HEK293 (cell line): ENCODE measurements at regions not wholly inside any gene's neighbourhood (a gene's known extent, or its start where the extent isn't known, plus 50 kb on each side); places are given as distances from the start of the nearest gene placed in this dataset.
A peak's percentile ranks its signal among the peaks of the same experiment; 100 is the strongest.

ENCODE experiments used
- GFI1B ChIP-seq: fragments of 450-650 bp; formaldehyde crosslinking; IDR thresholded peaks from 2 replicates; pipeline ENCODE4 v1.5.1; 2016; ENCODE audit warnings: missing biosample characterization, missing genetic modification characterization
- HOXA7 ChIP-seq: sonication (generic); formaldehyde crosslinking; IDR thresholded peaks from 2 replicates; pipeline ENCODE4 v1.8.1; 2022; ENCODE audit warnings: missing genetic modification reagents, borderline replicate concordance
- HOXC10 ChIP-seq: sonication (generic); formaldehyde crosslinking; IDR thresholded peaks from 2 replicates; pipeline ENCODE4 v1.8.1; 2023; ENCODE audit warnings: mild to moderate bottlenecking, missing genetic modification reagents
- KLF9 ChIP-seq: fragments of 450-650 bp; formaldehyde crosslinking; IDR thresholded peaks from 2 replicates; pipeline ENCODE4 v1.5.1; 2016; ENCODE audit warnings: missing biosample characterization, missing genetic modification characterization, low read depth
- SP7 ChIP-seq: fragments of 450-650 bp; formaldehyde crosslinking; IDR thresholded peaks from 2 replicates; pipeline ENCODE4 v1.5.1; 2016; ENCODE audit warnings: missing biosample characterization, missing genetic modification characterization
- ZBTB17 ChIP-seq: fragments of 450-650 bp; formaldehyde crosslinking; IDR thresholded peaks from 2 replicates; pipeline ENCODE4 v1.5.1; 2016; ENCODE audit warnings: missing biosample characterization, missing genetic modification characterization
- ZFHX2 ChIP-seq: fragments of 450-650 bp; formaldehyde crosslinking; conservative IDR thresholded peaks from 2 replicates; pipeline ENCODE4 v1.5.1; 2016; ENCODE audit warnings: missing biosample characterization, missing genetic modification characterization
- ZFP69B ChIP-seq: fragments of 450-650 bp; formaldehyde crosslinking; IDR thresholded peaks from 2 replicates; pipeline ENCODE4 v1.5.1; 2016; ENCODE audit warnings: missing biosample characterization, missing genetic modification characterization
- ZNF140 ChIP-seq: fragments of 450-650 bp; formaldehyde crosslinking; IDR thresholded peaks from 2 replicates; pipeline ENCODE4 v1.5.1; 2016; ENCODE audit warnings: missing biosample characterization, missing genetic modification characterization
- ZNF2 ChIP-seq: fragments of 450-650 bp; formaldehyde crosslinking; IDR thresholded peaks from 2 replicates; pipeline ENCODE4 v1.5.1; 2016; ENCODE audit warnings: missing biosample characterization, missing genetic modification characterization
- ZNF239 ChIP-seq: fragments of 450-650 bp; formaldehyde crosslinking; IDR thresholded peaks from 2 replicates; pipeline ENCODE4 v1.5.1; 2016; ENCODE audit warnings: missing biosample characterization, missing genetic modification characterization
- ZNF292 ChIP-seq: fragments of 450-650 bp; formaldehyde crosslinking; IDR thresholded peaks from 2 replicates; pipeline ENCODE4 v1.5.1; 2016; ENCODE audit warnings: low read depth, missing biosample characterization, missing genetic modification characterization, borderline replicate concordance
- ZNF302 ChIP-seq: fragments of 450-650 bp; formaldehyde crosslinking; IDR thresholded peaks from 2 replicates; pipeline ENCODE4 v1.5.1; 2016; ENCODE audit warnings: missing biosample characterization, missing genetic modification characterization, low read depth
- ZNF341 ChIP-seq: fragments of 450-650 bp; formaldehyde crosslinking; IDR thresholded peaks from 2 replicates; pipeline ENCODE4; 2016; ENCODE audit warnings: low read depth, missing biosample characterization, missing genetic modification characterization
- ZNF423 ChIP-seq: fragments of 450-650 bp; formaldehyde crosslinking; IDR thresholded peaks from 2 replicates; pipeline ENCODE4 v1.5.1; 2016; ENCODE audit warnings: missing biosample characterization, missing genetic modification characterization
- ZNF530 ChIP-seq: fragments of 450-650 bp; formaldehyde crosslinking; IDR thresholded peaks from 2 replicates; pipeline ENCODE4 v1.5.1; 2016; ENCODE audit warnings: low read depth, missing biosample characterization, missing genetic modification characterization
- ZNF623 ChIP-seq: fragments of 450-650 bp; formaldehyde crosslinking; IDR thresholded peaks from 2 replicates; pipeline ENCODE4 v1.5.1; 2016; ENCODE audit warnings: missing biosample characterization, missing genetic modification characterization
- ZNF785 ChIP-seq: fragments of 450-650 bp; formaldehyde crosslinking; IDR thresholded peaks from 2 replicates; pipeline ENCODE4 v1.5.1; 2016; ENCODE audit warnings: missing biosample characterization, missing genetic modification characterization
- ZNF837 ChIP-seq: fragments of 450-650 bp; formaldehyde crosslinking; IDR thresholded peaks from 2 replicates; pipeline ENCODE4 v1.5.1; 2016; ENCODE audit warnings: missing biosample characterization, missing genetic modification characterization
- TF ChIP-seq, protein P1 (sequence below): fragments of 450-650 bp; formaldehyde crosslinking; IDR thresholded peaks from 2 replicates; pipeline ENCODE4 v1.5.1; 2016; ENCODE audit warnings: missing biosample characterization, missing genetic modification characterization
- TF ChIP-seq, protein P2 (sequence below): fragments of 450-650 bp; formaldehyde crosslinking; IDR thresholded peaks from 2 replicates; pipeline ENCODE4 v1.5.1; 2016; ENCODE audit warnings: missing biosample characterization, missing genetic modification characterization
- TF ChIP-seq, protein P3 (sequence below): fragments of 450-650 bp; formaldehyde crosslinking; IDR thresholded peaks from 2 replicates; pipeline ENCODE4 v1.5.1; 2016; ENCODE audit warnings: missing biosample characterization, missing genetic modification characterization
- TF ChIP-seq, protein P4 (sequence below): fragments of 450-650 bp; formaldehyde crosslinking; IDR thresholded peaks from 2 replicates; pipeline ENCODE4 v1.5.1; 2016; ENCODE audit warnings: missing biosample characterization, missing genetic modification characterization
- TF ChIP-seq, protein P5 (sequence below): sonication (generic); formaldehyde crosslinking; IDR thresholded peaks from 2 replicates; pipeline ENCODE4 v1.8.1; 2022; ENCODE audit warnings: mild to moderate bottlenecking, moderate library complexity, missing genetic modification reagents

DNA sequence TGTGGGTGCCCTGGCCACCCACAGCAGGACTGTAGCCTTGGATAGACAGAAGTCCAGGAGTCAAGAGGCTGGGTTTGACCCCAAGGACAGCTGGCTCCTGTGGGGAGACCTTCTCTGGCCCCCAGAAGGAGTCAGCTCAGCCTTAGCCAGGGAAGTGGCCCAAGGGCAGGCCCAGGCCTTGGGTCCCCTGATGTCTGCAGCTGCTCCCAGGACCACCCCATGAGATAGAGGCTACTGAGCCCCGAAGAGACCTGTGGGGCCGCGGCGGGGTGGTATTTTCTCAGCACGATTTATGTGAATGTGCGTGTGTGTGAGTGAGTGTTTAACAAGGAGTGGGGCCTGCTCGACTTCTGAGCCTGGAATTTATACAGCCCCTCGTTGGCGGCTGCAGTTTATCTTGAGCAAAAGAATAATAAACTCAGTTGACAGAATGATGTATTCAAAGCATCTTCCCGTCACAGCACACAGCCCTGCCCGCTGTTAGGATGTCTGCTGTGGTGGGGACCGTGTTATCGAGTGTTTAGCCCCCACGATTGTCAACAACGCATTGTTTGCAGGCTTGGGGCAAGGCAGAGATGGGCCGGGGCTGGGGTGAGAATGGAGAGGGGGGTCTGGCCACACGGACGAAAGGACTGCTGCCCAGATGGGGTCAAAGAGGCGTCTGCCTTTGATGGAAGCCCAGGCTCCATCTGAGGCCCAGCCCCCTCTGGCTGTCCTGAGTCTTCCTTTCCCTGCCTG, 163.3 kb downstream of the VEGFA start (continued):
- TF ChIP-seq, protein P1, sequence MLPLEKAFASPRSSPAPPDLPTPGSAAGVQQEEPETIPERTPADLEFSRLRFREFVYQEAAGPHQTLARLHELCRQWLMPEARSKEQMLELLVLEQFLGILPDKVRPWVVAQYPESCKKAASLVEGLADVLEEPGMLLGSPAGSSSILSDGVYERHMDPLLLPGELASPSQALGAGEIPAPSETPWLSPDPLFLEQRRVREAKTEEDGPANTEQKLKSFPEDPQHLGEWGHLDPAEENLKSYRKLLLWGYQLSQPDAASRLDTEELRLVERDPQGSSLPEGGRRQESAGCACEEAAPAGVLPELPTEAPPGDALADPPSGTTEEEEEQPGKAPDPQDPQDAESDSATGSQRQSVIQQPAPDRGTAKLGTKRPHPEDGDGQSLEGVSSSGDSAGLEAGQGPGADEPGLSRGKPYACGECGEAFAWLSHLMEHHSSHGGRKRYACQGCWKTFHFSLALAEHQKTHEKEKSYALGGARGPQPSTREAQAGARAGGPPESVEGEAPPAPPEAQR: no peak
- TF ChIP-seq GFI1B (tag by site-specific recombination) (no peak), ZNF623 (tag by site-specific recombination) (no peak), ZFP69B (tag by site-specific recombination) (peak; percentile 88), SP7 (tag by site-specific recombination) (no peak; the same call in 1 of the 2 replicates), ZNF292 (tag by site-specific recombination) (no peak), ZNF302 (no peak), ZNF140 (tag by site-specific recombination) (no peak), ZNF423 (tag by site-specific recombination) (peak; percentile 29; the same call in 1 of the 2 replicates), HOXC10 (CRISPR knock-in tag) (no peak), ZNF239 (tag by site-specific recombination) (no peak), ZNF341 (tag by site-specific recombination) (no peak), KLF9 (tag by site-specific recombination) (no peak), HOXA7 (no peak), ZNF837 (tag by site-specific recombination) (no peak), ZNF785 (tag by site-specific recombination) (no peak), ZNF530 (tag by site-specific recombination) (no peak), ZFHX2 (tag by site-specific recombination) (peak; percentile 60), ZNF2 (tag by site-specific recombination) (0 out of 2 replicates have a peak, but pooled peaks have one; percentile 31), ZBTB17 (tag by site-specific recombination) (no peak)
- TF ChIP-seq, protein P2, sequence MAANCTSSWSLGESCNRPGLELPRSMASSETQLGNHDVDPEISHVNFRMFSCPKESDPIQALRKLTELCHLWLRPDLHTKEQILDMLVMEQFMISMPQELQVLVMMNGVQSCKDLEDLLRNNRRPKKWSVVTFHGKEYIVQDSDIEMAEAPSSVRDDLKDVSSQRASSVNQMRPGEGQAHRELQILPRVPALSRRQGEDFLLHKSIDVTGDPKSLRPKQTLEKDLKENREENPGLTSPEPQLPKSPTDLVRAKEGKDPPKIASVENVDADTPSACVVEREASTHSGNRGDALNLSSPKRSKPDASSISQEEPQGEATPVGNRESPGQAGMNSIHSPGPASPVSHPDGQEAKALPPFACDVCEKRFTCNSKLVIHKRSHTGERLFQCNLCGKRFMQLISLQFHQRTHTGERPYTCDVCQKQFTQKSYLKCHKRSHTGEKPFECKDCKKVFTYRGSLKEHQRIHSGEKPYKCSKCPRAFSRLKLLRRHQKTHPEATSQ: no peak
- TF ChIP-seq, protein P3, sequence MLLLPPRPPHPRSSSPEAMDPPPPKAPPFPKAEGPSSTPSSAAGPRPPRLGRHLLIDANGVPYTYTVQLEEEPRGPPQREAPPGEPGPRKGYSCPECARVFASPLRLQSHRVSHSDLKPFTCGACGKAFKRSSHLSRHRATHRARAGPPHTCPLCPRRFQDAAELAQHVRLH (tag by site-specific recombination): no peak
- TF ChIP-seq, protein P4, sequence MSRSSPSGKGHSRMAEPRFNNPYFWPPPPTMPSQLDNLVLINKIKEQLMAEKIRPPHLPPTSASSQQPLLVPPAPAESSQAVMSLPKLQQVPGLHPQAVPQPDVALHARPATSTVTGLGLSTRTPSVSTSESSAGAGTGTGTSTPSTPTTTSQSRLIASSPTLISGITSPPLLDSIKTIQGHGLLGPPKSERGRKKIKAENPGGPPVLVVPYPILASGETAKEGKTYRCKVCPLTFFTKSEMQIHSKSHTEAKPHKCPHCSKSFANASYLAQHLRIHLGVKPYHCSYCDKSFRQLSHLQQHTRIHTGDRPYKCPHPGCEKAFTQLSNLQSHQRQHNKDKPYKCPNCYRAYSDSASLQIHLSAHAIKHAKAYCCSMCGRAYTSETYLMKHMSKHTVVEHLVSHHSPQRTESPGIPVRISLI (tag by site-specific recombination): no peak
- TF ChIP-seq, protein P5, sequence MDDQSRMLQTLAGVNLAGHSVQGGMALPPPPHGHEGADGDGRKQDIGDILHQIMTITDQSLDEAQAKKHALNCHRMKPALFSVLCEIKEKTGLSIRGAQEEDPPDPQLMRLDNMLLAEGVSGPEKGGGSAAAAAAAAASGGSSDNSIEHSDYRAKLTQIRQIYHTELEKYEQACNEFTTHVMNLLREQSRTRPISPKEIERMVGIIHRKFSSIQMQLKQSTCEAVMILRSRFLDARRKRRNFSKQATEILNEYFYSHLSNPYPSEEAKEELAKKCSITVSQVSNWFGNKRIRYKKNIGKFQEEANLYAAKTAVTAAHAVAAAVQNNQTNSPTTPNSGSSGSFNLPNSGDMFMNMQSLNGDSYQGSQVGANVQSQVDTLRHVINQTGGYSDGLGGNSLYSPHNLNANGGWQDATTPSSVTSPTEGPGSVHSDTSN (CRISPR knock-in tag): no peak
